SW480 (cell line): ENCODE measurements at regions not wholly inside any gene's neighbourhood (a gene's known extent, or its start where the extent isn't known, plus 50 kb on each side); places are given as distances from the start of the nearest gene placed in this dataset.

ENCODE experiments used
- DNase-seq: peaks from one replicate; pipeline ENCODE4 v3.0.0-alpha.2; 2016; ENCODE audit warnings: low spot score

DNA sequence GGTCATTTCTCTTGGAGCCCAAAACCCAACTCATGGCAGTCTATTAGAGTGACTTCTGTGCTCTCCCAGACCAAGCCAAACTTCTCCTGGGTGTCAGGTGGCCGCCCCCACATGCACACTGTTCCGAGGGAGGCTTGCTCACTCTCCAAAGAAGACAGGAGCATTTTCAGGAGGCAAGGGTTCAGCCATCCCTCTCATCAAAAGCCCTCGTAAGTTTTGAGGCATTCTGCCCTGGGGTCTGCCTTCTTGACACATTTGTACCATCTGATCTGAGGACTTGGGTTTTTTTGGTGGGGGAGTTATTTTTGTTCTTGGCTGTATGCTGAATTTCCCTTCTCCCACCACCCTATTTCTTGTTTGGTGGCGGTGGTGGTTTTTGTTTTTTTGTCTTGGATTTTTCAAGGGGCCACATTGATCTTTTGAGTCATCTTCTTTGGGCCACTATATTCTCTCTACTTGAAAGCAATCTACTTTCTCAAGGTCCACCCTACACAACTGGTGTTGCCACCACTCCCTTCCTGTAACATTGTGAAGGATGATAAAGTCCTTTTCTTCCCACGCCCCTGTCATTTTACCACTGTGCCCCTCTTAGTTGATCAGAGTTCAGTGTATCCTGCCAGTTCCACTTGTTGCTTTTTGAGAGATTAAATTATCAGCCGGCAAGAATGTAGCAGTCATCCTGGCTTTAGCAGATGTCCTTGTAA is 255.8 kb downstream of the CYP26B1 start:
- DNase-seq, result no peak

DNA sequence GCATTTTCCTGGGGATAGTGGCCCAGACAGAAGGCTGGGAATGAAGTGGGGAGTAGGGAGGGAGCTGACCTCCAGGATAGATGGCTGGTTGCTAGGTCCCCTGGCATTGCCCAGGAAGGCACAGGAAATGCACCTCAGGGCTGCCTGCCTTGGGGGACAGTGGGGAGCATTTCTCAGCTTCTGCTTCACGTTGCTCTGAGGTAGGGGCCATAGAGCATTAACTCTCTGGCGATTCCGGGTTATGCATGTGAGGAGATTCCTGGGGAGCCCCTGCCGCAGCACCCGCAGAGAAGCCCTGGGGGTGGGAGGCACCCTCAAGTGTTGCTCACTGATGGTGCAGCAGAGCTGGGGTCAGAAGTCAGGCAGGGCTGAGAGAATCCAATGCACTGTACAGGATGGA is 256.5 kb downstream of the CYP26B1 start:
- DNase-seq, result no peak

DNA sequence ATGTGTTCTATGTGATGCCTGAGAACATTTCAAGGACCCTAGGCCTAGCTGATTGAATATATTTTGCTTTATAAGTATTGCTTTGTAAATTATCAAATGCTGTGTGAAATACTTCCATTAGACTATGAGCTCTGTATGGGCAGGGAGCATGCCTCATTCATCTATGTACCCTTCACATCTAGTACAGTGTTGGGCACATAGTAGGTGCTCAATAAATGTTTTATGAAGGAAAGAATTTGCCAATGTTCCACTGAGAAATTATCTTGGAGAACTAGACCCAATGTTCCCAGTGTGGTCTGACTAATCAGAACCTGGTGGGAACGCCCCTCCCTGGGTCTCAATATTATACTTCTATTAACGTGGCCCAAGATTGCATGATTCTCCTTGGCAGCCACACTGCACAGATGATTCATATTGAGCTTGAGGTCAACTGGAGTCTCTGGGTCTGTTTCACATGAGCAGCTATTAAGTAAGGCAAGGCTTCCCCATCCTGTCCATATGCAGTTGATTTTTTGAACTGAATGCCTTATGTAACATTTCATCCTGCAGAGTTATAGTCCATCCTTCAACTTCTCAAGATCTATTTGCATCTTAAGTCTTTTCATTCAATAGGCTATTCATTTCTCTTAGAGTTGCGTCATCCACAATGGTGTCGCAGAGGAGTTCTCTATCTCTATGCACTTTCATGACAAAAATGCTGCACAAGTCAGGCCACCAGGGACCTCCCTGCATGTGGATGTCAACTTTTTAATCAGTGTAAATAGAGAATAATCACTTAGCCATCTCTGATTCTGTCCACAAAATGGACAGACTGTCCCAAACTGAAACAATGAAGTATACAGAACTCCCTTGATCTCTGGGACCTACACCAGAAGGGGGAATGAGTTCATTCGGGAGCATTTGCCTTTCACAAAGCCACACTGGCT is 257.6 kb downstream of the CYP26B1 start:
- no peak for DNase-seq

DNA sequence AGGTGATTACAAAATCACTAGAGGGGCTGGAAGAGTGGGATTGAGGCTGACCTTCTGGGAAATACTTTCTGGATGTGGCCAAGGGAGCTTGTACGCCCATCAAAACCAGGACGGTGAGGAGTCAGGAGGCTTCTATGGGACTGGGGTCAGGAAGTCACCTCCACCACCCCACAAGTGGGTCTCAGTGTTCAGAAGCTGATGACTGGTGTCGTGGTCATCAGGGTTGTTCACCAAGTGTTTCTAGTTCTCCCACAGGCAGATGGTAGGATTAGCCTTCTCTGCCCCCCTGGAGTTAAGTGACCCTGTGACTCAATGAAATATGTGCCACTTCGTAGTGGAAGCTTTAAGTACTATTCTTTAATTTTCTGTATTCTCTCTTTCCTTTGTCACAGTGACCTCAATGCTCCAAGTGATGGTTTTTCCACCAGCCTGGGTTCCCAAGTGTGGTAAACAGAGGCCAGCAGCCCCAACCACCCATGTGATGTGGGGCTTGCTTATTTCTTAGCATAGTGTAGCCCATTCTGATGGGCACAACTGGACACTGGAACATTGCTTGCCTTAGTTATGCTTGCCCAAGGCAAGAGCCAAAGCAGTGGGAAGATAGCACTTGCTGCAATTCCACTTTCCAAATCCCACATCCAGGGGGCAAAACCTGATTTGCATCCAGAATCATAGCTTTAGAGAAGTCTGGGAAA is 258.8 kb downstream of the CYP26B1 start:
- no peak for DNase-seq

DNA sequence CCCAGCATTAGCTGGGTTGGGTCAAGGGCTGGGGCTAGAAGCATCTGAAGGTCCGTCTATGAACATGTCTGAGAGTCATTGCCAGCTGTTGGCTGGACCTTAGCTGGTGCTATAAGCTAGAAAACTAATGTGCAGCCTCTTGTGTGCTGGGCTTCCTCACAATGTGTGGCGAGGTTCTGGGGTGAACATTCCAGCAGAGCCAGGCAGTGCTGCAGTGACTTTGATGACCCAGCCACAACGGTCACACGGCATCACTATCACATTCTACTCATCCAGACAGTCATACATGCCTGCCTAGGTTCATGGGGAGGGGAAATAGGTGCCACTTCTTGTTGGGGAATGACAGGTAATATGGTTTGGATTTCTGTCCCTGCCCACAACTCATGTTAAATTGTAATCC is 260.5 kb downstream of the CYP26B1 start:
- no peak for DNase-seq

DNA sequence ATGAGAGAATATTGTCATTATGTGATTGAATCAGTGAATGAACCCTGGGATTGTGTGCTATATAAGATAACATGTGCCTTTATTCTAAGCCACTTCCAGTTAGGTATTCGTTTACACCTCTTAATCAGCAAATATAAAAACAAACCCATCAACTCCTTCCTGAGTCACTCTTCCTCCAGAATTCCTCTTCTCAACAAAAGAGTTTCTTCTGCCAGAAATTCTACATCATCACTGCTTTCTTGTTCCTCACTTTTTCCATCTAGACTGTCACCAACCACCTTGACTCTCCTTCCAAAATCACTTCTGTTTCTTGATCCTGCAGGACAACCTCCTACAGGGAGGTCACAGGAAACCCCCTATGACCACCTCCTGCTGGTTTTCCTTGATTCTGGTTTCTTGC is 261.4 kb downstream of the CYP26B1 start:
- DNase-seq, result no peak

DNA sequence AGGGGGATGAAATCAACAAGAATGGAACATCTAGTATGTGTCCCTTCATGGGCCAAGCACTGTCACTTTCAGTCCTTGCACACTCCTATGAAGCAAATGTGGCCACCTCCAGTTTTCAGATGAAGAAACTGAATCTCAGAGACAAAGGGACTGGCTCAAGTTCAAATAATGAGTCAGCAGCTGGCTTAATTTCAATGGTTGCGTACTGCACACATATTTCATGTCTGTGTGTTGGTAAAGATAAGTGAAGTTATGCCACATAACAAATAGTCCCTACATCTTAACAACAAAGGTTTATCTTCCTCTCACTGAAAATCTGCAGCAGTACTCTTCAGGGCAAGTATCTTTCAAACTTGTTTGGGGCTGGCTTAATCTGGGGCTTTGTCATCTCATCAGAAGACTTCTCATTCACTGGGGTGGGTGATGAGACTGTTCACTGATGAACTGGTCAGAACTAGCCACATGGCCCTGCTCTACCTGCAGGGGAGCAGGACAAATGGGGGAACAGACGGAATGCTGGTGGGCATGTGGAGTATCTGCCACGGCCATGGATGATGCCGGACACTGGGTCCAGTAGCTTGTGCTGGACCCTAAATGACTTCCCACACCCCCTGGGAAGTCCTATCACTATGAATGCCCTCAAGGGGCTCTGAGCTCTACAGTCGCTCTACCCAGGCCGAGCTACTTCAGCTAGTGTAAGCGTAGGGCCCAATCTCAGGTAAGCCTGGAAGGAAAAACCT is 263.2 kb downstream of the CYP26B1 start:
- no peak for DNase-seq

DNA sequence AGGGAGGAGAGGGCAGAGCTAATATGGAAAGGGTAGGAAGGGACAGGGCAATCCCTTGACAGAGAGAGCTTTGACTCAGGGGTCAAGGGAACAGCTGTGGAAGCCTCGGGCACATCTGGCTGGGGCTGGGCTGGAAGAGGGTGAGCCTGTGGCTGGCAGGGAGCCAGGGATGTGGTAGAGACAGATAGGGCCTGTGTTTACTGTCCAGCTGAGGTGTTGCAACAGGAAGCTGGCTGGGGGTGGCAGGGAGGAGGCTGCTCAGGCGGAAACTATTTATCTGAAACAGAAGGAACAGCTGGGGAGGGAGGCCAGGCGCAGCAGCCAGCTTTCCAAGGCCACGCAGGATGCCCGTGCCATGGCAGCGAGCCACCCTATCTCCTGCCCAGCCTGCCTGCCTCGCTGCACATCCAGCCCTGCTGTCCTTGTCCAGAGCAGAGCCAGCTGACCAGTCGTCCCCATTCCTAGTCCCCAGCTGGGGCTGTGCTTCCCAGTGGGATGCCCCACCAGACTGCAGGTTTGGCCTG is 264.7 kb downstream of the CYP26B1 start:
- DNase-seq, result peak; percentile 83

DNA sequence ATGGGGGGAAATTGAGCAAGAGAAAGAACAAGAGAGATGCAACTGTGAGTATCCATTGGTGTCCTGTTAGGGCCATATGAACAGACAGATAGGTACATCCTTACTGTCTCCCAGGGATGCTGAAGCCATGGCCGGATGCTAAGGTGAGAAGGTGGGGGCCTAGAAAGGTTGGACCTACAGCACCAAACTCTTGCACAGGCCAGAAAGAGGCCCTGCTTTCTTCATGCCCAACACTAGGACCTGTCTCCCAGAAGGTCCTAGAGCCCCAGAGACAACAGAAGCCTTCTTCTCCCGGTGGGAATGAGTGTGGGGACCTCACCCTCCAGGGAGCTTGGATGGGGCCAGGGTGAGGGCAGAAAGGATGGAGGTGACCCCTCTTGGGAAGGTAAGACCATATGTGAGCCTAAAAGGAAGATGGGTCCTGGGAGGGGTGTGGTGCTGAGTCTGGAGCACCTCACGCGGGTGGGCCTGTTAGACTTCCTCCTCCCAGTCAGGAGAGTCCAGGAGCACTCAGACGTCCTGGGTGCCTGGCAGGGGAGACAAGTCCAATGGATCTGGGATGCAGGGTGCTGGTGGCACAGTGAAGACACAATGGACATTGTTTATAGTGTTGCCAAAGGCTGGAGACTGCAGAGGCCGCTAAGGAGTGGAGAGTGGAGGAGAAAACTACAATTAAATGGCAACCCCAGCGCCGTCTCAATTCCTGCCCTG is 265.3 kb downstream of the CYP26B1 start:
- DNase-seq, result no peak

DNA sequence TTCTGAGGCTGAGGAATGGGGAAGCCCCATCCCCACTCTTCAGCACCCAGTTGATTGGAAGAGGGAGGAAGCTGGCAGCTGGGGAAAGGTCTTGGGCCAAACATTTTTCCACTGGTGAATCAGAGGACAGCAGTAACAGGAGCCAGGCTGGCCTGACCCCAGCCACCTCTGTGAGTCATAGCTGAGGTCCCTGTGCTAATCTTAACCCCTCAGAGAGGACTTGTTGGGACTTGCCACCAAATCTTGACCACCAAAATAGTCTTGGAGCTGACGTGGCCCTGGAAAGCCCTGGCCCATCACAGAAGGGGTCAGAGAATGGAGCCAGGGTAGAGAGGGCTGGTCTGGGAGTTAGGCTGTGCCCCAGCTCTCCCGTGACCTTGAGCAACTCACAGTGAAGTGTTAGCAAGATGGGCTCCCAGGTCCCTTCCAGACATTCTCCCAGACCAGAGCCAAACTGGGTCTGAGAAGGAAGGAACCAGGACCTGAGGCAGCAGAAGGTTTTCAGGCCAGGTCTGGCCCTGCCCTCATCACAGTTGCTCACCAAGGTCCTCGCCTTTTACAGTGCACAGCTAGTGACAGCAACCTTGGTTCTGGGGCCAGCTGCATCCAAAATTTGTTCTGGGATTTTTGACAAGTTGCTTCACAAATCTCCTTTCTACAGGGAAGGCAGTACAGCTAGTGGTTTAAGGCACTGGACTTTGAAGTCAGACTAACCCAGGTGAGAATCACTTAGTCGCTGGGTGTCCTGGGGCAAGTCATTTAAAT is 266.6 kb downstream of the CYP26B1 start:
- DNase-seq, result peak; percentile 33

DNA sequence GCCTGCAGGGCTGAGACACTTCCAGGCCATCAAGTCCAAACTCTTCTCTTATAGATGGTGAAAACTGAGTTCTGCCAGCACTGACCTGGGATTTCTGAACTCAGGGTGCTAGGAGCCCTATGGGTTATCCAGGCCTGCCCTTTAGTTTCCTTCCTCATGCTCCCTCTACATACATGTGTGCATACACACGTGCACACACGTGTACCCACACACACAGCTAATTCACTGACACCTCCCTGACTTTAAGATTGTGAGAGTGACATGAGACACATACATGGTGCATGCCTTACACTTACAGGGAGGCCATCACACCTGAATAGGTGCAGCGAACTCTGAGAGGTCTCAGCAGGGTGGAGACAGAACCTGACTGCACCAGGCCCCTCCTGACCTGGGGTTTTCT is 267.4 kb downstream of the CYP26B1 start:
- DNase-seq, result no peak

DNA sequence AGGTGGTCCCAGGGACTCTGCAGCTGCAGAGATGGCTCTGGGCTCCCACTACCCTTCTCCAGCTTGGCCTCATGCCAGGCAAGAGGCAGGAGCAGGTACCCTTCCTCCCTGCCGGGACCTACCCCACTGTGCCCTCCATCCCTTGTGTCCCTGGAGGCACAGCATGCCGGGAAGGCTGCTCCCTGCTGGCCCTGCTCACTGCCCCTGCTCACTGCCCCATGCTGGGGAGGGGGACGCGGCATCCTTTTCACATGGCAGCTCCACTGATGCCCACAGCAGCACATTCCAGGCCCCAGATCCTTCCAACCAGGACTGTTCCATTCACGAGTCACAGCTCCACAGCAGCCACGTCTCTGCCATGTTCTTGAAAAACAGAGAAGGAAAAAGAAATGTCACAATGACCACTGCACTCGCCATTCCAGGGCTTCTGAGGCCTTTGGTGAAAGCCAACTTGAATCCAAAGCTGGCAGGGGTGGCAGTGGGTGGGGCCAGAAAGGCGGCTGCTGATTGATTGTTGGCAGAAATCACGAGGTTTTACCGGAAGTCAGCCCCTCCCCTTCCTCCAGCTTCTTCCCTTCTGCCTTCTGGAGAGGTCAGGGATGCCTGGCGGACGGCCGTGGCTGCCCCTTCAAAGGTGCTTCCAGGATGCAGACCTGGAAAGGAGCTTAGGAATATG is 268.0 kb downstream of the CYP26B1 start:
- DNase-seq, result no peak

DNA sequence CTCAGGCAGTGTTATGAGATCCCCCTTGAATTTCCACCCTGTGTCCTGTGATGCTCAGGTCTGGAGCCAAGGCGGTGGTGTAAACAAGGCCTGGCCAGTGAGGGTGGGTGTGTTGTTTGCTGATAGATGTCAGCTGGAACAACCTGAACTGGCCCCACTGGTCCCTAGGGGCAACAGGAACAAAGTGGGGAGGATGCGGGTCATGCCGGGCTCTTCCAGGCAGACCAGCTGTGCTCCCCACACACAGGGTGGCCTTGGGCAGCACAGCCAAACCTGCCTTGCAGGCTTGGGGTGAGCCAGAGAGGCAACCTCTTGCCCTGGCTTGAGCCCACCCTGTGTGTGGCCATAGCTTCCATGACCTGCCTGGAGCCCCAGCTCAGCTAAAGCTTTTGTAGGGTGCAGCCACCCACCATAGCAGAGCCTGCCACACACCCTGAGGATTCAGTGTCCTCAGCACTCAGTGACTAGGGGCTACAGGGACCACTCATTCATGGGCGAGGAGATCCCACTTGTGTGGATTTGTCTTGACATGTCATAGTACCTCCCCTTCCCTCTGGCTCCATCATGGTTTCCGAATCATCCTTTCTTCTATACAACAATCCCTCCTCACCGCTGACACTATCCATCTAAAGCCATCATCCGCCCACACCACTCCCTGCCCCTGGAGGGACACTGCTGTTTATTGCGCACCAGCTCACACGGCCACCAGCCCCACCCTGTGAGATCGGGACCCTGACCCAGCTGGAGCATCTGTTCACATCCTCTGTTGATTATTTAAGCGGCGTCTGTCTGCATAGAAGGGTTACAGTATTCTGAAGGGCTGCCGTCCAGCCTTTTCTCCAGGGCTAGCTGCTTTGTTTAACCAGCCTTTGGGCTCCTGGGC is 268.8 kb downstream of the CYP26B1 start:
- DNase-seq, result no peak

DNA sequence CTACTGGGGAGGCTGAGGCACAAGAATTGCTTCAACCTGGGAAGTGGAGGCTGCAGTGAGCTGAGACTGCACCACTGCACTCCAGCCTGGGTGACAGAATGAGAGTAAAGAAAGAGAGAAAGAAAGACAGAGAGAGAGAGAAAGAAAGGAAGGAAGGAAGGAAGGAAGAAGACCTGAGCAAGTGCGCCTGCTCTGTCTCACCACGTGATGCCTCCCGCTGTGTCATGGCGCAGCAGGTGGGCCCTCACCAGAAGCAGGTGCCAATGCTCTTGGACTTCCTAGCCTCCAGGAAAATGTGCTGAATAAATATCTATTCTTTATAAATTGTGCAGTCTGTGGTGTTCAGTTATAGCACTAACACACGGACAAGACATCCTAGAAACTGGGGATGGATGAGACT is 270.0 kb downstream of the CYP26B1 start:
- no peak for DNase-seq

DNA sequence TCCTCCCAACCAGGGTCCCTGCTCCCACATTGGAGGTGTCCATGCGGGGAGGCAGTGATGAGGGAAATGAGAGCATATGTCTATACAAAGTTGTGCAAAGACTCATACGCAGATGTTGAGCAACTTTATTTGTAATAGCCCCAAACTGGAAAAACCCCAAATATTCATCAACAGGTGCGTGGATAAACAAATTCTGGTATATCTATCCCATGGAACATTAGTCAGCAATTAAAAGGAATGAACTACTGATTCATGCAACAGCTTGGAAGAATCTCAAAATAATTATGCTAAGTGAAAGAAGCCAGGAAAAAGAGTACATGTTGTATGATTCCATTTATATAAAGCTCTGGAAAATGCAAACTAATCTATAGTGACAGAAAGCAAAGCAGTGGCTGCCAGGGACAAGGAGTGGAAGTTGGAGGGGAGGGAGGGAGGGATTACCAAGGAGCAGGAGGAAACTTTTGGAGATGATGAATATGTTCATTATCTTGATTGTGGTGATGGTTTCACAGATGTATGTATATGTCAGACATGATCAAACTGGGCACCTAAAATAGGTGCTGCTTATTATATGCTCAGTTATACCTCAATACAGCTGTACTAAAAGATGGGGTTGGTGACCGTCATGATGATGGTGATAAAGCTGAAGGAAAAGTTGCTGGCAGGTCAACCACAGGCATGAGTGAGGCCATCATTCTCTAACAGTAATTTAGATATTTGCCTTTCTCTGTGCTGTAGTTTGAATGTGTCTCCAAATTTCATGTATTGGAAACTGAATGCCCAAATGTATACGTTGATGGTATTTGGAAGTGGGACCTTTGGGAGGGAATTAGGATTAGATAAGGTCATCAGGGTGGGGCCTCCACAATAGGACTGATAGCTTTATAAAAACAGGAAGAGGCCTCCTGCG is 270.9 kb downstream of the CYP26B1 start:
- DNase-seq, result no peak

DNA sequence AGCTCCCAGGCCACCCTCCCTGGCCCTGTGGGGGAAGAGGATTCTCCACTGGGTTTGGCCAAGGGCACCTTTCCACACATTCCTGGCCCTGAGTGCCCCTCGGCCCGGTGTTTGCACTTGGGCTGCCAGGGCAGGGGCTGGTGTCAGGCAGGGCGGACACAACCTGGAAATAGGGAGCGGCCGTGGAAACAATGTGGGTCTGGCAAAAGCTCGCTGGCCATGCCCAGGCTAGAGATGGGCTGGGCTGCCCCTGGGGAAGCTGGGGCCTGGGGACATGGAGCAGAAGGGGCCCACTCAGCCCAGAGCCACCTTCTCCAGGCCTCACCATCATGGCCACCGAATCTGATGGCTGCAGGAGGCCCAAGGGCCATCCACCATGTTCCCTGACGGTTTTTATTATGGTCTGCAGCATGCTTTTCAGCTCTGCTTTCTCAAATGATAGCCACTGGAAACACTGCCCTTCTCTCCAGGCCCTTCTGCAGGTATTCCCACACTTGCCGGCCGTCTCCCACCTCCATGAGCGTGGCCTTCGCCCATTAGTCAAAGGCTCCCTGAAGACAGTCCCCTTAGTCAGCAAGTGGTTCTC is 275.1 kb downstream of the CYP26B1 start:
- no peak for DNase-seq

DNA sequence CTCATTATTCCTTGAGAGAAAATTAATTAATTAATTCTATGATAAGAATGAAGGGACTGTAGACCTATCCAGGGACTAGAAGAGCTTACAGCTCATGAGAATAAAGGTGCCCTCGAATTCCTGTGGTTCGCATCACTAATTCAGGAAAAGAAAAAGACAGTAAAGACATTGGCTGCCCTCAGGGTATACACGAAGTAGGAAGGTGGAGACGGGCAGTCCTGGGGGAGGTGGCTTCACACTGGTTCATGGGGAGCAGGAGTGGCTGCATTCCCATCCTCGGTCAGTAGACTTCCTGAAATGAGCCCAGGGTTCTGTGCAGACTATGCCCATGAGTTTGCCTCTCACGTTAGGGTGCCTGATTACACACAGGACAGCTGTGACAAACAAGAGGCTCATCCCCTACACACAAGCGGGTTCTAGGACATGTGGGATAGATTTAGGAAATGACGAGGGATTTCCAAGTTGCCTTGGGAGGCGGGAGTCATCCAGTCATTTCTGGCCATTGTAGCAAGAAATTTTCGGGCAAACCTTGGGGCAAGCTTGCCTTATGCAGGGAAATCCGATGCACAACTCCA is 282.2 kb downstream of the CYP26B1 start:
- DNase-seq, result no peak
